HPDE6-E6E7 (cell line): ENCODE measurements at regions not wholly inside any gene's neighbourhood (a gene's known extent, or its start where the extent isn't known, plus 50 kb on each side); places are given as distances from the start of the nearest gene placed in this dataset.
"Not testable (repeated sequence)": the region's sequence is repeated elsewhere in the genome, so short reads cannot be mapped to it uniquely, and the experiment has no call there.

Experiments
- DNase-seq: peaks from one replicate; pipeline ENCODE4 v3.0.0; 2011; ENCODE audit warnings: missing footprints; ENCODE audit errors: extremely low spot score

DNA sequence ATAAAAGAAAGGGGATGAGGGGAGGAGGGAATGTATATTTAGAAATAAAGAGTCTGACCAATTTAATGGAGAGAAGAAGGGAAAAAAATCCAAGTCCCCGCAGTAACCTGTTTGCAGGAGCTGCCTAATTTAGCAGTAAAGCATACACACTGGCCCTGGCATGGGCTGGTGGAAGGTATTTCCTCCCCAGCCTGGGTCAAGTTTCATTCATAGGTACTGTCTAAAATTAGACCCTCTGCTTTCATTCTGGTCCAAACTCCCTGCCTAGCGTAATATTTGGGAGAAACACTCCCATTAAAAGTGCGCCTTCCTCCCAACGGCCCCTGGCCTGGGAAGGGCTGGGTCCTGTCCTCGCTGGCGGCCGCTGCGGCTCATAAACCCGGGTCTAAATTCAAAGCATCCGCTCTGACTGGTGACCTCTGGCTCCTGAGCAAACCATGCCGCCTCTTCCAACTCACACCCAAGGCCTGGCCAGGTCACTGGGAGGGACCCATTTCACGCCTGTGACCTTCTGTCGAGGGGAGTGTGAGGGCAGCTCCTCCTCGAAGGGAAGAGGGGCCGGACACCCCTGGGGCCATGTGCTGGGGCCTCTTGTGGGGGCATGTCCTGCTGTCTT, 123.2 kb downstream of the FGF18 start:
- no peak for DNase-seq

DNA sequence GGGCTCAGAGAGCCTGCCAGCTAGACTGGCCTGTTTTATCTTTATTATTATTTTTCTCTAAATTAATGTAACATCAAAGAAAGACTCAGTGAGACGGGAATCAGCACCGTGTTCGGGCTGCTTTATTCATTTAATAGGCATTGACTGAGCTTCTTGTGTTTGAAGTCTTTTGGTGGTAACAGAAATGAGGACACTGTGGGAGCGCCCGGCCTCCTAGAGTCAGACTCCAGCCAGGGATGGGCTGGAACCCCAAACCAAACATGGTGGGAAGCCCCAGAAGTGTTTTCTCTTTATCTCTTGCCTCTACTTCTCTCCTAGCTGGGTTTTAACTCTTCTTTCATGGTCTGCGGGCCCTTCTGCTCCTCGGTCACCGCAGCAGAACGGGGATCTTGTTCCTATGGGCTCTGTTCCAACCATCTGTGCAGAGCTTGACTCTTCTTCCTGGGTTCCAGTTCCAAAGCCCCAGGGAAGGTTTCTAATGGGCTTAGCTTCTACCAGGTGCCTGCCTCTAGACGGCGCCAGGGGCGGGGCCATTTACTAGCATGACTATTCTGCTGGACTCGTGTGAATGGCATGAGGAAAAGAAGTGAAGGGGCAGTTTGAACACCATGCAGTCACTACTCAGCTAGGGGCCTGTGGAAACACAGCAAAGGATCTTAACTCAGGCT, 123.8 kb downstream of the FGF18 start:
- DNase-seq: no peak

DNA sequence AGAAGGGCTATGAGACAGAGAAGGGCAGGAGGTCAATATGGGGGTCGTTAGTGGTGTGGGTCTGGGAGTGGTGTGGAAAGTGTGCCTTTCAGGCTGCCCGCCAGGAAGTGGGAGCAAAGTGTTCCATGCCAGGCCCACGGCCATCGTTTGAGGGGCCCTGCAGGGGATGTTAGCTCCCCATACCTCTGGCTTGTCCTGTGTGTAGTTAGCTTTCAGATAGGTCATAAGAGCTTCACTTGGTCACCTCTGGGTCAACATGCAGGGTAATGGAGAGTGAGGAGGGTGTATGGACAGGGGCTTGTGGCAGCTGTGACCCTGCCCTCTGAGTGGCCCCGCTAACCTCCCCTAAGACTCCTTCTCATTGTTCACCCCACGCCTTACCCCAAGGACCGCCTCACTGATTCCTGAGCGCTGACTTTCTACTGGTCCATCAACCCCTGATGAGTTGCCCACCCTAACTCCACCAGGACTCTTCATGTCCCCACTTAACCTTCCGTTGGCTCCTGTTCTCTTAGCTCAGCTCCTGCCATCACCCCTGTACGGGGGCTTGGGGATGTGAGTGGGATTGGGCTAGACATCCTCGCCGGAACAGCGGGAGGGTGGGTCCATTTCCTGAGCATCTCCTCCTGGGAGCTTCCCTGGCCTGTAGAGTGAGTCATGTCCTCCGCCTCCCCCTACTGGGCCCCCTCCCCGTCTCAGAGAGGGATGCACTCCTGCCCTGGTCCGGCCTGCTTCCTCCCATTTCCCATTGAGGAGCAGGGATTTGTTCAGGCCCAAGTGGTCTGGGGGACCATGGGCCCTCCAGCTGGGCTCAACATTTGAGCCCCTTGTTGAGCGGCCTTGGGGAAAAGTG, 125.7 kb downstream of the FGF18 start:
- no peak for DNase-seq

DNA sequence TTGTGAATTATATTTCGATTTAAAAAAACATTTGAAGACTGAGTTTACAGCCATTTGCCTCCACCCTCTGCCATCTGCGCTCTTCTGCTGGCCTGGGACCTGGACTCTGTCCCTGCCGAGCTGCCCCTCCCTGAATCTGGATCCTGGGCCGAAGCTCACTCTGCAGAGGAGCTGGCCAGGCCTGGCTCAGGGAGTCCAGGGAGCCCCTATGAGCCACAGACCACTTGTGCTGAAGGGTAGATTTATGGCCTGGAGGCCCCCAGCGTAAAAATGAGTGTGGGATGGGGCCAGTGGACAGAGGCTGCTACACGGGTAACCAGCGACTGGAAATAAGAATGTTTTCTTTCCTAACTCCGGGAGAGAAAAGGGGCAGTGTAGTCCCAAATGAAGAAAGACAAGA, 129.8 kb downstream of the FGF18 start:
- no peak for DNase-seq

DNA sequence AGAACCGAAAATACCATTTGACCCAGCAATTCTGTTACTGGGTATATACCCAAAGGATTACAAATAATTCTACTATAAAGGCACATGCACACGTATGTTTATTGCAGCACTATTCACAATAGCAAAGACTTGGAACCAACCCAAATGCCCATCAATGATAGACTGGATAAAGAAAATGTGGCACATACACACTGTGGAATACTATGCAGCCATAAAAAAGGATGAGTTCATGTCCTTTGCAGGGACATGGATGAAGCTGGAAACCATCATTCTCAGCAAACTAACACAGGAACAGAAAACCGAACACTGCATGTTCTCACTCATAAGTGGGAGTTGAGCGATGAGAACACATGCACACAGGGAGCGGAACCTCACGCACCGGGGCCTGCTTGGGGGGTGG, 134.4 kb downstream of the FGF18 start:
- not testable (repeated sequence) for DNase-seq

DNA sequence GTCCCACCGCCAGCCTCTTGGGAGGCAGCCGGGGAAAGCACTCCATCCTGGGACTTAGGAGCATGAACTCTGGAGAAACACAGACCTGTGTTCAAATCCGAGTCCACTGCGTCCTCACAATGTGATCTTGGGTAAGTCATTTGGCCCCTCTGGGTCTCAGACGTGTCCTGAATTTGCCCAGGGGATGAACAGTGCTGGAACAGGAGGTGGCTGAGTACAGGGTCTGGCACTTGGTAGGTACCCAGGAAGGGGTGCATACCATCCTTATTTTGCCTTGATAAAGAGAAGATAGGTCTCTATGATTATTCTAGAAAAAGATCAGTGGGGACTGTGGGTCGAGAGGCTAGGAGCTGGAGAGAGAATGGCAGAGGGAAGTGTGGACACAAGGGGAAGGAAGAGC, 135.7 kb downstream of the FGF18 start:
- no peak for DNase-seq

- no peak for DNase-seq
Measured at GRCh38 chr5:171562822-171563221, 143.4 kb downstream of the FGF18 start.

GRCh38 chr5:171568389-171568788, 148.9 kb downstream of the FGF18 start:
- no peak for DNase-seq

GRCh38 chr5:171569065-171569712, 149.7 kb downstream of the FGF18 start:
- no peak for DNase-seq

DNA sequence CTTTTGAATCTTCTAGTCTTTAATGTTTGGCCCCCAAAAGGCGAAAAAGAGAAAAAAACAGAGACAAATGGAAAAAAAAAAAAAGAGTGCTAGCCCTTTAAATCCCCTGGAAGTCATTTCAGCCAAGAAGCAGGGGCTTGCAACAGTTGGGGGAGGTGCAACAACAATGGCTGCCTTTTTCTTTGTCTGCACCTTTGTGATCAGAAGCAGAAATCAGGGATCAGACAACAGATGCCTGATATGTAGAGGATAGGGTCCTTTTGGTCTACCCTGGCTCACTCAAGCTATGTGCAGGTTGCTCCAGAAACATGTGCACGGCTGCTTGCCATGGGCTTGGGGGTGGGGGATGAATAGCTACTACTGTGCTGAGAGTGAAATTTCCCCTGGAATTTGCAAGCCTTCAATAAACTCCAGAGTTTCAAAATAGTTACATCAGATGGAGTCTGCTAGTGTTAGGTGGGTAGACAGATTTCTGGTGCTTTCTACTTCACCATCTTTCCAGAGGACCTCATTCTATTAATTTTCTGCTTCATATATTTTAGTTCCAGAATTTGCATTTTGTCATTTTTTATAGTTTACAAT, 150.9 kb downstream of the FGF18 start:
- no peak for DNase-seq

- peak; percentile 63 for DNase-seq
Measured at GRCh38 chr5:171571663-171572062, 152.2 kb downstream of the FGF18 start.

- DNase-seq: no peak
Measured at GRCh38 chr5:171573021-171573420, 153.6 kb downstream of the FGF18 start.

DNA sequence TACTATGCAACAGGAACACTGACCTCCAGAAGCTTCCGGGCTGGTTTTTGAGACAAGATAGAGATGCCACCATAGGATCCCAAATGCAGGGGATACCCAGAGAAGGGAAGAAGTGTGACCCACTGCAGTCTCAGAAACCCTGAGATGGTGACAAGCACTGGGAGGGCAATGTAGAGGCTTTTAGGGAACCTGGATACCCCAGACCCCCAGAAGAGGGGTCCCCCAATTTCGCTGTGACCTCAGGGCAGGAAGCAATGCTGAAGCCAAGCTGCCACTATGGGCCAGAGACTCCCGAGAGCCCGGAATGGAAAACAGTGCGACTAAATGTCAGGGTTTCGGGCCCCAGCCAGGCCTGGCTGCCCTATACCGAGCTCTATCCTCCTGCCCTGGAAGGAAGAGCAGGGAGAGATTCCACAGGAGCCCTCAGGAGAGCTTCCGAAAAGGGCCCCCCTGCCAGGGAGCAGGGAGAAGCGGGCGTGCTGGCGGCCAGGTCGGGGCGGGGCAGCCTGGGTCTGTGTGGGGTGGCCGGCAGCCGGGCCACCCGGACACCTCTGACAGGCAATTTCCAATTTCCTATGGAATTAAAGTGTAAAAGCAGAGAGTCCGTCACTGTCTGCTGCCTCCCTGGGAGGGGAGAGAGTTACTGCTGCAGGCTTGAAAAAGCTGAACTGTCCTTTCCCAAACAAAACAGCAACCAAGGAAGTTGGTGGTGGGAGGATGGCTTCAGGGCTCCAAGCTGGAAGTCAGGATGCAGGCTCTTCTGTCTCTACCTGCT, 154.2 kb downstream of the FGF18 start:
- no peak for DNase-seq

- DNase-seq: no peak
Measured at GRCh38 chr5:171574376-171574775, 154.9 kb downstream of the FGF18 start.

DNA sequence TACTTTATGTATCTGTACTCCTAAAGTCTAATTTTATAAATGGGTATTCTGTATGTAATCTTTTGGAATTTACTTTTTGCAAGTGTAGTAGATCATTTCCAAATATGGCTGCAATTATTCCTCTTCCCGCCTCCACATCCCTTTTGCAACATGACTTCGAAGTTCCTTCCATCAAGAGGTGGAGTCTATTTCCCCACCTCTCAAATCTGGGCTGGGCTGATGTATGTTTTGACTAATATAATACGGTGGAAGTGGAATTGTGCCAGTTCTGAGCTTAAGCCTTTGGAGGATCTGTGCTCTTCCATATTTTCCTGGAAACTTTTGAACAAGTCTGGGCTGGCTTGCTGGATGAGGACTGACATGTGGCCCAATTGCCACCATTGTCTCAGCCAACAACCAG, 155.9 kb downstream of the FGF18 start:
- no peak for DNase-seq

GRCh38 chr5:171575808-171576207, 156.4 kb downstream of the FGF18 start:
- DNase-seq: no peak

DNA sequence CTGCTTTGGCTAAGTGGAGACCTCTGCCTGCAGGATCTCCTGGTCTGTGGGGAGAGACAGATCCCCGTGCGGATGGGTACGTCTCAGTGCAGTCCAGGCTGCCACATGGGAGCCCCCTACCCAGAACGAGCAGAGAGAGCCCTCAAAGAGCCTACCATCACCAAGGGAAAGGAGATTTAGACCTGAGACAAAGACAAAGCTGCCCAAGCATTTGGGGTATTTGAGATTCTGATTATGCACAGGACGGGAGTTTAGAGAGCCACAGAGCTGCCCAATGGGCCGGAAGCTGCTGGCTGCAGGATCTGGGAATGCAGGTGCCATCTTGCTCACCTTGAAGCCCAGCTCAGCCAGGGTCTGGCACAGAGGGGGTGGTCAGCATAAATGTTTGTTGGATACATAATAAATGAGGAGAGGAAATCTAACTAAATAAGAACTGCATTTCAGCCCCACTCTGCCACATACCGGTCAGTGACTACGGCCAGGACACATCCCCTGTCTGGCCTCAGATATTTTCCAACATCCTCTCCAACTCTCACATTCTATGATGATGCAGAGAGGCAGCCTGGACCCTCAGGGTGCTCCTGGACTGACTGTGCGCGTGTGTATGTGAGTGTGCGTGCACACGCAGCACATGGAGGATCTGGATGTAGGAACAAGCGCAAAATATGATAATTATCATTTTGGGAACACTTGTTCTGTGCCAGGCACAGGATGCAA, 157.8 kb downstream of the FGF18 start:
- DNase-seq: no peak

DNA sequence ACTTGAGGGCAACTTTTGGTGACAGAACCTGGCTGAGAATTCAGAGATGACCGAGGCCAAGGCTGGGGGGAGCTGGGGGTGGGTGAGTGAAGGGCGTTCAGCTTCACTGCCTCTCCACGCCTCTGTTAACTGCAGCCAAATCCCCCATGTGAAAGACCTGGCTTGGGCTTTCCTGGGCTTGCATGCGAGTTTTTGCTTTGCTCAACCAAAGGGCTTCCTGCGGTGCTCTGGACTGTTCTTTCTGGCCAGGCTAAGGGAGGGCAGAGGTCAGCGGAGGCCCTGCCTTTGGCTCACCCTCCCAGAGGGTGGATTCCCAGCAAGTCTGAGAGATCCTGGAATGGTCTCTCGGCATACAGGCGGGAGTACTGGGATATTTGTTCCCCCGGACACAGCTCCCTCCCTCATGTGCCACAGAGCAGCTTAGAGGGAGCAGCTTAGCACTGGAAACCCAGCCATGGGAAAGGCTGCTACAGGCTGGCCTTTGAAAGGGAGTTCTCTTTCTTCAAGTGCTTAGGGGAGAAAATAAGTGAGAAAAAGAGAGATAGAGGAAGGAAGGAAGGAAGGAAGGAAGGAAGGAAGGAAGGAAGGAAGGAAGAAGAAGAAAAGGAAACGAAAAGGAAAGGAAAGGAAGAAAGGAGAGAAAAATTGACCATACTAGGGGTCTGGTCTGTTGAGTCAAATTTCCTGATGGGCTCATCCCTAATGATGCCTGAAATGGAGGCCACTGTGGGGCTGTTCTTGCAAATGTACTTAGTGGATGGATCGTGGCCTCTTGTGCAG, 158.8 kb downstream of the FGF18 start:
- no peak for DNase-seq

GRCh38 chr5:171578829-171579491, 159.5 kb downstream of the FGF18 start:
- DNase-seq: no peak
